ENCODE measurements at regions not wholly inside any gene's neighbourhood (a gene's known extent, or its start where the extent isn't known, plus 50 kb on each side); places are given as distances from the start of the nearest gene placed in this dataset.

DNA sequence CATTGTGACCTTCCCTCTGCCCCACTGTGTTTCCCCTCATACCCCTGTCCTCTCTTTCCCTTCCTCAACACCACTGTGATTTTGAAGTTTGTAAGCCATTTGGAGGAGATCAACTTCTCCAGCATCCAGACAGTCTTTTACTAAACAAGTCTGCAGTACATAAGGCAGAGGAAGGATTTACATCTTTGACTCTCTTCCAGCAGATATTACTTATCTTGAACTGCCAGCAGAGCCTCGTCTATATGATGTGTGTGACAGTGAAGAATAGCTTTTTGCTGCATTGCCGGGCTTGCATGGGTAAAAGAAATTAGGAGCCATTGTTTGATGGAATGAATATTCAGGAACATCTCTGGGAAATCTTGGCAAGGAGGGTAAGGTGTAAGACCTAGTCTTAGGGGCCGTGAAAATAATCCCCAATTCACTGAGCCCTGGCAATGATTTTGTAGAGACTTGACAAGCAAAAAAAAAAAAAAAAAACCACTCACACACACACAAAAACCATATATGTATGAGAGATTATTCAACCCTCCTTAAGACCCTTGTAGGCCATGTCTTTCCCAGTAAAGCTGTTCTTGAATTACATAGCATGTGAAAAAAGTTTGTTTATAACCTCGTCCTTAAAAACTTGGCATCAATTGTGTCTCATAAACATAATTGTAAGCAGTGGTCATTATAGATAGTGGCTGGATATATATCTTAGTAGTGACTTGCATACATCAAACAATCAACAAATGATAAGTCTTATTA lies 903.9 kb downstream of the CDH11 start:
- TF ChIP-seq CTCF (IDR thresholded peaks at IDR 0.05) (no peak), REST (IDR thresholded peaks at IDR 0.05; ENCODE audit: insufficient read depth in 1 of 2, low read depth in 2 of 2, low read length in 1 of 2) (no peak), POLR2AphosphoS5 (IDR thresholded peaks at IDR 0.05; ENCODE audit: low read depth, low read length) (no peak)
